ENCODE measurements at regions not wholly inside any gene's neighbourhood (a gene's known extent, or its start where the extent isn't known, plus 50 kb on each side); places are given as distances from the start of the nearest gene placed in this dataset.
"Not testable (repeated sequence)": the region's sequence is repeated elsewhere in the genome, so short reads cannot be mapped to it uniquely, and the experiment has no call there.

DNA sequence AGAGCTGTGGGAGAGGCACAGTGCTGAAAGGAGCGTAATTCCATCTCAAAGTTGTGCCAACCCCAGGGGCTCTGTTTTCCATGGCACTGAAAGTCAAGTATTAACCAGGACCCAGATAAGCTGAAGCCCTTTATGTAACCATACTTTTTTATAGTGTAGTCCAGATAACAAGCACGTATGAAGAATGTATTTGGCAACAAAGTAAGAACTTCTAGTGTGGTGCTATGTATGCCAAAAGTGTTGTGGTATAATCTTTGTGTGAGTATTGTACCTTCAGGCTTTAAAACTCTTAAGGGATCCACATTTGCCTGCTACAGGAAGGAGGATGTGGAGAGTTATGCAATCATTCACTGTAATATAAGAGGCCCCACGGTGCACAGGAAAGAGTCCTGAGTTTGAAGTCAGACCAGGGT lies 129.4 kb downstream of the IBTK start:
- DNase-seq, result no peak

DNA sequence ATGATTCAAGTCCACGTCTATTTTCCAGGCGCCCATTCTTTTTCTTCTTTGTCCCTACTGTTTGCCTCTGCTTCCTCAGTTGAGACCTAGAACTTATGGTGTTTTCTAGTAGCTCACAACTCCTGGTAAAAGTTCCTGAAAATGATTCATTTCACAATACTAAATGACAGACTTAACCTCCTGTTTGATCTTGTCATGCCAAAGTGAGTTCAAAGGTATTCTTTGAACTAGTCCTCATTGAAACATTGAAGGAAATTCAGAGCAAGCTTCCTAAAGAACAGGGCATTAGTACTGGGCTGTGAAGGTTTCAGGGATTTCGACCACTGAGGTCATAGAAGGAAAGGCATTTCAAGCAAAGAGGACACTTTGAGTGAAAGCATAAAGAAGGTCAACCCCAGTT lies 132.8 kb downstream of the IBTK start:
- DNase-seq, result no peak

DNA sequence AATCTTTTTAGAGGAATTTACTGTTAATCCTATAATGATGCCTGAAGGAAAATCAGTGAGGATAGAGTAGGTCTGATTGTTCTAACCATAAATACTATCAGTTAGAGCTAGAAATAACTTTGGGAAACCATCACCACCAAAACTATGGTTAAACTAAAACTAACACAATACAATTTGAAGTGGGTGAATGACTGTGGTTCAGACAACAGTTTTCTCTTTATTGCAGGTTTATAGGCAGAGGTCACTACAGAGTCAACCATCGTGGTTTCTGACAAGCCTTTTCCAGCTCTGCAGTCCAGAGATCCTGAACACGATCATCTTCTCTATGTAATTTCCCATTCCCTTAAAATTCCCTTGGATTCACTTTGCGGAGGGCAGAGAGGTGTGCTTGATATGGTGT lies 134.3 kb downstream of the IBTK start:
- no peak for DNase-seq

DNA sequence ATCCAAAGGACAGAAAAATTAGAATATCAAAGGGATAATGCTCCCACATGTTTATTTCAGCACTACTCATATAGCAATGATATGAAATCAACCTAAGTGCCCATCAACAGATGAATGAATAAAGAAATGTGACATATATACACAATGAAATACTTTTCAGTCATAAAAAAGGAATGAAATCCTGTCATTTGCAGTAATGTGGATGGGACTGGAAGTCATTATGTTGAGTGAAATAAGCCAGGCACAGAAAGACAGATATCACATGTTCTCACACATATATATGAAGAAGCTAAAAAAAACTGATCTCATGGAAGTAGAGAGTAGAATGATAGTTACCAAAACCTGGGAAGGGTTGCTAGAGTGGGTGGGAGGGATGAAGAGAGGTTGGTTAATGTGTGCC lies 135.7 kb downstream of the IBTK start:
- no peak for DNase-seq

DNA sequence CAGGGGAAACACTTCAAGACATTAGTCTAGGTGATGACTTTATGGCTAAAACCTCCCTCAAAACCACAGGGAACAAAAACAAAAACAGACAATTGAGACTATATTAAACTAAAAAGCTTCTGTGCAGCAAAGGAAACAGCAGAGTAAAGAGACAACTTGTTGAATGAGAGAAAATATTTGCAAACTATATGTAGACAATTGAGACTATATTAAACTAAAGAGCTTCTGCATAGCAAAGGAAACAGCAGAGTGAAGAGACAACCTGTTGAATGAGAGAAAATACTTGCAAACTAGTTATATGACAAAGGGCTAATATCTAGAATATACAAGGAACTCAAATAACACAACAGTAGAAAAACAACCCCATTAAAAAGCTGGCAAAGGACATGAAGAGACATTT lies 136.4 kb downstream of the IBTK start:
- DNase-seq, result no peak

DNA sequence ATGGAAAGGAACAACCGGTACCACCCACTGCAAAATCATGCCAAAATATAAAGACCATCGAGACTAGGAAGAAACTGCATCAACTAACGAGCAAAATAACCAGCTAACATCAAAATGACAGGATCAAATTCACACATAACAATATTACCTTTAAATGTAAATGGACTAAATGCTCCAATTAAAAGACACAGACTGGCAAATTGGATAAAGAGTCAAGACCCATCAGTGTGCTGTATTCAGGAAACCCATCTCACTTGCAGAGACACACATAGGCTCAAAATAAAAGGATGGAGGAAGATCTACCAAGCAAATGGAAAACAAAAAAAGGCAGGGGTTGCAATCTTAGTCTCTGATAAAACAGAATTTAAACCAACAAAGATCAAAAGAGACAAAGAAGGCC lies 144.4 kb downstream of the IBTK start:
- not testable (repeated sequence) for DNase-seq

DNA sequence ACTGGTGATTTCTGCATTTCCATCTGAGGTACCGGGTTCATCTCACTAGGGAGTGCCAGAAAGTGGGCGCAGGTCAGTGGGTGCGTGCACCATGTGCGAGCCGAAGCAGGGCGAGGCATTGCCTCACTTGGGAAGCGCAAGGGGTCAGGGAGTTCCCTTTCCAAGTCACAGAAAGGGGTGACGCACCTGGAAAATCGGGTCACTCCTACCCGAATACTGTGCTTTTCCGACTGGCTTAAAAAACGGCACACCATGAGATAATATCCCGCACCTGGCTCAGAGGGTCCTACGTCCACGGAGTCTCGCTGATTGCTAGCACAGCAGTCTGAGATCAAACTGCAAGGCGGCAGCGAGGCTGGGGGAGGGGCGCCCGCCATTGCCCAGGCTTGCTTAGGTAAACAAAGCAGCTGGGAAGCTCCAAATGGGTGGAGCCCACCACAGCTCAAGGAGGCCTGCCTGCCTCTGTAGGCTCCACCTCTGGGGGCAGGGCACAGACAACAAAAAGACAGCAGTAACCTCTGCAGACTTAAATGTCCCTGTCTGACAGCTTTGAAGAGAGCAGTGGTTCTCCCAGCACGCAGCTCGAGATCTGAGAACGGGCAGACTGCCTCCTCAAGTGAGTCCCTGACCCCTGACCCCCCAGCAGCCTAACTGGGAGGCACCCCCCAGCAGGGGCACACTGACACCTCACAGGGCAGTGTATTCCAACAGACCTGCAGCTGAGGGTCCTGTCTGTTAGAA lies 146.0 kb downstream of the IBTK start:
- DNase-seq, result not testable (repeated sequence)

DNA sequence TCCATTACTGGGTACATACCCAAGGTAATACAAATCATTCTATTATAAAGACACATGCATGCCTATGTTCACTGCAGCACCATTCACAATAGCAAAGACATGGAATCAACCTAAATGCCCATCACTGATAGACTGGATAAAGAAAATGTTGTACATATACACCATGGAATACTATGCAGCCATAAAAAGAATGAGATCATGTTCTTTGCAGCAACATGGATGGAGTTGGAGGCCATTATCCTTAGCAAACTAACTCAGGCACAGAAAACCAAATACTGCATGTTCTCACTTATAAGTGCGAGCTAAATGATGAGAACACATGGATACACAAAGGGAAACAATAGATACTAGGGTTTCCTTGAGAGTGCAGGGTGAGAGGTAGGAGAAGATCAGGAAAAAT lies 146.8 kb downstream of the IBTK start:
- not testable (repeated sequence) for DNase-seq

DNA sequence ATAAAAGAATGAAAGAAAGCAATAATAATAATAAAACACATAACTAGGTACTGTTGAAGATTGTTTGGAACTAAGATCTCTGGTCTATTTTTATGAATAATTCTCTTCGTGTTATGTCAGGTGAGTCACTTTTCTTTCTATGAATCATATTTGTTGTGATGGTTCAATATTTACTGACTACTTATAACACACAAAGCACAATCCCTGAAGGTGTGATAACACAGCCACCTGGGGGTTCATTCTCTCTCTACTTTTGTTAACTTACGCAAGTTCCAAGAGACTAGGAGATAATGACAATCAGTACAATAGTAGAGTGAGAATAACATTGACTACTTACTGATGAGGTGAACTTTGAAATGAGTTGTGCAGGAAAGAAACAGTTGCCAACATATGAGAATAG lies 149.9 kb downstream of the IBTK start:
- DNase-seq, result no peak

DNA sequence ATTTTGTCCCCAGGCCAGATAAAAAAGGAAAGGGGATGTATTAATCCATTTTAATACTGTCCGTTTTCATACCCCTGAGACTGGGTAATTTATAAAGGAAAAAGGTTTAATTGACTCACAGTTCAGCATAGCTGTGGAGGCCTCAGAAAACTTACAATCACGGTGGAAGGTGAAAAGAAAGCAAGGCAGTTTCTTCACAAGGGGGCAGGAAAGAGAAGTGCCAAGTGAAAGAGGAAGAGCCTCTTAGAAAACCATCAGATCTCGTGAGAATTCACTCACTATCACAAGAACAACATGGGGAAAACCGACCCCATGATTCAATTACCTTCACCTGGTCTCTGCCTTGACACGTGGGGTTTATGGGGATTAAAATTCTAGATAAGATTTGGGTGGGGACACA lies 152.5 kb downstream of the IBTK start:
- no peak for DNase-seq

DNA sequence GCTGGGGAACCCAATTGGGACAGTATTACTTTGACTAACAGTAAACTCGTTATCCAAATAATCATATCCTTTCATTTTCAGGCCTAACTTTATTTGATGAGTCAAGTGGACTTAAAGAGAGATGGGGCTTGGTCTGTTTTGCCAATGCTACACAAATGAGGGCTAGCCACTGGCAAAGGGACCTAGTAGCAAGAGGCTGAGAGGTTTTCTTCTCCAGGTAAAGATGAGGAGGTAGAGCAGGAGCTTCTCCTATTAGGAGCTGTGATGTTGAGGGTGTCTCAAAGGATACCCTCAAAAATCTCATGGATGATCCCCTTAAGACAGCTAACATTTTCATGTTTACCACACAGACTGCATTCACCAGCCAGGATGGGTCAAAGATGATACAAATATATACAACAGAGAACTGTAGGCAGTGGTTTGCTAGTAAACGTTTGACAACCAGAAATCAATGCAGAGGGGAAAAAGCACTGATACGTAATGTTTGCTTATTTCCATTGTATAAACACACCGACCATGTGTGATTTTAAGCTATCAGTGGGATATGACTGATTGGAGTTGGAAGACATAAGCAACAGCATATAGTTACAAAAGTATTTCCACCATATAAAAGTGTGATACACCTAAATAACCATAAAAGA lies 153.3 kb downstream of the IBTK start:
- DNase-seq, result no peak

DNA sequence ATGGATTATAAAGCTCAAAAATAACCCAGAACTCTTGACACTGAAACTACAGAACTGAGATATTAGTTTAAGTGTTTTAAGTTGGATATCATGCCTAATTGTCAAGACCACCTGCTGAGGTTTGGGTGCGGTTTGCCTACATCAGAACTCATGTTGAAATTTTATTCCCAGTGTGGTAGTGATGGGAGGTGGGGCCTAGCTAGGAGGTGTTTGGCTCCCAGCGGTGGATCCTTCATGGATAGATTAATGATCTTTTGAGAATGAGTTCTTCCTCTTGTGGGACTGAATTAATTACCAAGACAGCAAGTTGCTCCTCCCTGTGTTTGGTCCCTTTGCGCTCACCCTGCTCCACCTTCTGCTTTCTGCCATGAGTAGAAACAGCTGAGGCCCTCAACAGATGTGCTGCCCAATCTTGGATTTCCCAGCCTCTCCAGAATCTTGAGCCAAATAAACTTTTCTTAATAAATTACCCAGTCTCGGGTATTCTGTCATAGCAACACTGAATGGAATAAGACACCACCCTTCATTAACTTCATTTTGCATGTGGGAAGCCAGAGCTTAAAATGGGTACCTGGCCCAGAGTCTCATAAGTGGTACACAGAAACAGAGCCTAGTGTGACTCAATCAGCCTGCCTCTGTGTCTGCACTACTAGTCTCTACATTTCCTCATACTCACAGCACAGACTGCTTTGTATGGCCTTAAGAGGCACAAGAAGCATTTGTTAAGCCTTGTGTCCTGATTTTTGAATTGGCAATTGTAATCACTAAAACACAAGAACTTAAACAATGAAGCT lies 158.4 kb downstream of the IBTK start:
- no peak for DNase-seq

DNA sequence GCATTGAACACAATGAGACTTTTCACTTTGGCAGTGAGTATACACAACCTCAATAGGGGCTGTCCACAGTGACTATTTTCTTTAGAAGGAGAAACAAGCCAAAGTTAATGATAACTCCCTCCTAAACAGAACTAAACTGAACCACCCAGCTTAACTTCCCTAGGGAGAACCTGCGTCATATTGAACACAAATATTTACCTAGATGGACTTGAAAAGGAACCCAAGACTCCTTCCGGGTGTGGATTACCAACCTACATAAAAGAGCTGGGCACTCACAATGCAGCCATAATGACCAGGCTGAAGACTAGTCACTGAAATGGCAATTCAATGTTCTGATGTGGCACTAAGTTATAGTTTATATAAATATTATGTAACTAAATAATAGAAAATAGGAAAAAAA lies 160.6 kb downstream of the IBTK start:
- no peak for DNase-seq

DNA sequence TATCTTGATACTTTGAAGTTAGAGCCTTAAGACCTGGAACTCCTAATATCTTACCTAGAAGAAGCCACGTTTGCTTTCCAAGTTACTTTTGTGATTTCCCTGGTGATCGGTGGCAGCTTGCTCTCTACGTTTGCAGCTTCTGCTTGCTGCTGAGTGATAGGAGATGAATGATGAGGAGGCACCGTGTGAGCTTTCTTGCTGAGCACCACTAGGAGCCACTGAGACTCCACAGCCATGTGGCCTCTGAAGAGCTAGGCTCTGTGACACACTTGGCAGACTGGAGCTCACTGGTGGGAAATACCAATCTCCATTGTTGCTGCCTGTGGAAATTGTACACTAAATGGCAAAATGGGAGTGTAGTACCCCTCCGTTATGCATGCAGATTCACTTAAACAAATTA lies 161.8 kb downstream of the IBTK start:
- DNase-seq, result no peak

DNA sequence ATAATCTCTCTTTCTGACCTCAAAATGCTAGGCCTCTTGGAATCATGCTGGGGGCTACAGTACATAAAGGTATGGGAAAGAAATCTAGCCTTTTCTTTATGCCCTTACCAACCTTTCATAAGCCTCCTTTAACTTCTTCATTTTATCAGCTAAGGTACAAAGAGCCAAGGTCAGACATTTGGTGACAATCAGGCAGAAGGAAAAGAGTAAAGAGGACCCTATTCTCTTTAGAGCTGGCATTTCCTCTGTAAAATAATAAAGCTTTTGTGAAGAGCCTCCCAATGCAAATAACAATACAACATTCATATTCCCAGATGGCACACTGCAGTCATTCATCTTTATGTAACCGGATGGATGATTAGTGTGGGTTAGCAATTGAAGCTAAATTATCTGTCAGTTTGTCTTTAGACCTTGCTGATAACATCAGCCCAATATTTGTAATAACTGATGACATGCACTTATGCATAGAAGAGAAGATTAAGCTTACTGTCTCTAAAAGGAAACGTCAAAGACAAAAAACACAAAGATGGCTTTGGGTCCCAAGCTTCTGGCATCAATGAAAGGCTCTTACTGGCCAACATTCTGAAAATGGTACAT lies 163.1 kb downstream of the IBTK start:
- no peak for DNase-seq

DNA sequence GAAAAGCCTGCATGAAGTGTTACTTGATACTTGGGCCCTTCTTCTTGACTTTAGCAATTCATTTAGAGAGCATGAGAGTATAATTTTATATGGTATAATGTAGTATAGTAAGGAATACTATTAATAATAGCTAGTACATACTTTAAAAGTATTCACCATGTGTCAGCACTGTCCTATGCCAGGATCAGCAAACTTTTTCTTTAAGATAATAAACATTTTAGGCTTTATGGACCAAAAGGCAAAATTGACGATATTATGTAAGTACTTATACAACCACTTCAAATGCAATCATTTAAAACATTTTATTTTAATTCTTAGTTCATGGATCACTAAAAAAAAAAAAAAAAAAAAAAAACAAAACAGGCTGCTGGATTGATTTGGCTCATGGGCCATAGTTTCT lies 163.9 kb downstream of the IBTK start:
- DNase-seq, result no peak

DNA sequence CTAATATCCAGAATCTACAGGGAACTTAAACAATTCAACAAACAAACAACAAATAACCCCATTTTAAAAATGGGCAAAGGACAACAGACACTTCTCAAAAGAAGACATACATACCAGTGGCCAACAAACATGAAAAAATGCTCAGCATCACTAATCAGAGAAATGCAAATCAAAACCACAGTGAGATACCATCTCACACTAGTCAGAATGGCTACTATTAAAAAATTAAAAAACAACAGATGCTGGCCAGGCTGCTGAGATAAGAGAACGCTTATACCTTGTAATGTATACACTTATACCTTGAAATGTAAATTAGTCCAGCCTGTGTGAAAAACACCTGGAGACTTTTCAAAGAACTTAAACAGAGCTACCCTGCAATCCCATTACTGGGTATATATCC lies 166.8 kb downstream of the IBTK start:
- no peak for DNase-seq

DNA sequence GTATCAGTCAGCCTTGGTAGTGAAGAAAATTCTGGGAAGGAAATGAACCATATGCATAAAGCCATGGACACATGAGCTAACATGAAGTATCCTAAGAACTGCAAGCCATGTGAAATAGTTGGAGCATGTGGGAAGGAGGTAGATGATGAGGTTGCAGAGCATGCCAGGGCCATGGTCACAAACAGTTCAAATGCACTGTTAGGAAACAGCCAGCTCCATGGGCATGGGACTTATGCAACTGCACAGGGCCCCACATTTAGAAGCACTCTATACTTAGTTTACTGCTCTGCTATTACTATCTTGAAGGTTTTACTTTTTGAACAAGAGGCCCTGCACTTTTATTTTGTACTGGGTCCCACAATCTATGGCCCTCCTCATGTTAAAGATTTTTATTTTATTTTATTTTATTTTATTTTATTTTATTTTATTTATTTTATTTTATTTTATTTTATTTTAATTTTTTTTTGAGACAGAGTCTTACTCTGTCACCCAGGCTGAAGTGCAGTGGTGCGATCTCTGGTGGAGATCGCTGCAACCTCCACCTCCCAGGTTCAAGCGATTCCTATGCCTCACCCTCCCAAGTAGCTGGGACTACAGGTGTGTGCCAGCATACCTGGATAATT lies 169.1 kb downstream of the IBTK start:
- DNase-seq, result no peak

DNA sequence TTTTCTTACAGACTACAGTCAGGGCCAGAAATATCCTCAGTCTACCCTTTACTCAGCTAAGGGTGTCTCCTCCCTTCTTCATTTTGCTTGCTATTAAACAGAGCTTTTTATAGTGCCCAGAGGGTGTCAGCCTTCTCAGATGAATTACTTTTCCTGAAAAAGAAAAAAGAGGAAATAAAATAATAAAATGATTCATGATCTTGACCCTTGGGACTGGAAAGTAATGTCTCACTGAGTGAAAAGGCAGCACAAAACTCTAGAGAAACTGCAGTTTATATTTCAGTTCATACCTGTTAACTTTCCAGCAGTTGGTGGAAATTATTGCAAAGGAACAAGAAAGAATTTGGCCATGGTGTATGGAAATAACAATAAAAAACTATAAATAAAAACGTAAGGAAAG lies 170.6 kb downstream of the IBTK start:
- DNase-seq, result no peak

DNA sequence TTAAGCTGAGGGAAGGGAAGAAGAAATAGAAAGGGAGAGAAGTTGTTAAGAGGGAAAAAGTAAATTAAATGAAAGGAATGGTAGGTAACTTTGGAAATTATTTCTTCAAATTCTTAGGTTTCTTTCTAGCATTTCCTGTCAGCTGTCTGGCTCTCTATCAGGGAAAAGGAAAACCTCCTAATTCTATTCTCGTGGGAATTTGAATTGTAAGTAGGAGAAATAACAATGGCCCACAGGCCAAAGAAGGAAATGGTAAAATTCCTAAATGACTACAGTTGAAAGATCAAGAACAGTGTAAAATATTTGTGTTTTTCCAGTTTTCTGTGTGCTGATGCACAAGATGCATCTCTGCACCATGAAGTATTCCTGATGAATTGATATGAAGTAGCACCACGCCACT lies 173.0 kb downstream of the IBTK start:
- no peak for DNase-seq

DNA sequence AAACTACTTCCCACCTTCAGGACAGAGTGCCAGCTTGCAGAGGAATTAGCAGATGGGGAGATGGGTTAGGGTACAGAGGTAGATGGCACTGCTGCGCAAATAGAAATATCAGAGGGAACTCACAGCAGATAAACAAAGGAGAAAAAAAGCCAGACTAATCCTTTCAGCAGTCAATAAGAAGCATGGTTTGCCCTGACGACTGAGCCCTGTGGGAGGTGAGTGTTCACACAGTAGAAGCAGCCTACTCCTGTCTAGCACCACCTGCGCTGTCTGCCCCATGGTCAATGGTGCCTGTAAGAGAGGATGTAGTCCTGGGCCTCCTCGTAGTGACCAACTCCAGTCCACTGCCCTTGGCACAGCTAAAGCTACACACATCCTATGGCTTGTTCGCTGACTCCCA lies 174.1 kb downstream of the IBTK start:
- no peak for DNase-seq

DNA sequence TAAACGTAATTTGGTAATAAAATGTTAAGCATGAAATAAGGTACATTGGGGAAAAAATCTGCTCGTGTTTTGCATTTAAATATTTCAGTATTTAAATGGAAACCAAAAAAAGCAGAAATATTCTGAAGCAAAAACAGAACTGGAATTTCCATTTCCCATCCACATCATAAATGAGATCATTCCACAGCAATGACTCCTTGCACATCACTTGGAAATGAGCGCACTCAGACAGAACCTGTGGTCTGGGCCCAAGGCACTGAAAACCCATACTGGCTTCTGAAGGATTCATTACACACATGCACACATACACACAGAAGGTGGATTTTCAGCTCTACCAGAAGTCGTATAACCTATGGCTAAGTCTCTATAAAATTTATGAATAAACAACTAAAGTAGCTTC lies 174.8 kb downstream of the IBTK start:
- no peak for DNase-seq

DNA sequence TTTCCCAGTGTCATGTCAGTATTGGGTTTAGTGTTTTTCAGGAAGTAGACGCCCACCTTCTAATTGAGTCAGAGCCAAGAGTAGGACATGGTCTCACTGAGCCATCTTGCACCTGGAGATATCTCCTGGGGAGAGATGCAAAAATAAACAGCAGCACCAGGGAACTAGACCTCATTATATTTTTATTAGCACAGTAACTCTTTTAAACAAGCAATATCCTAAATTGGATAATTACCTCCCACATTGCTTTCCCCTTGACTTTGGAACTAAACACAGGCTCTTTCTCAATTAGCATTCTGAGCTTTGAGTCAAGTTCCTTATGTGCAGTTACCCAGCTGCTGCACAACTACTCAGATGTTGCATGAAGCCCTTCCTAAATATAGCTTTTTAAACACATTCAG lies 175.4 kb downstream of the IBTK start:
- no peak for DNase-seq
